Keratinocyte (primary cell): ENCODE measurements at regions not wholly inside any gene's neighbourhood (a gene's known extent, or its start where the extent isn't known, plus 50 kb on each side); places are given as distances from the start of the nearest gene placed in this dataset.

Experiments
- DNase-seq: peaks from one replicate; pipeline ENCODE4 v3.0.0-alpha.2; 2011; ENCODE audit warnings: low read depth, missing footprints, low spot score
- FAIRE-seq: peaks from 2 replicates; lab custom pipeline; 2011; peaks lifted over from hg19 to GRCh38; lab: Jason Lieb, UNC
- H2AFZ ChIP-seq: 2 replicates; pipeline ENCODE4 v1.6.0; 2012; ENCODE audit warnings: low read length, control low read depth, inconsistent platforms; ENCODE audit not compliant: control insufficient read depth
- H3K27ac ChIP-seq: 2 replicates; pipeline ENCODE4 v1.5.1; 2011; ENCODE audit warnings: low read length; ENCODE audit not compliant: control insufficient read depth, insufficient read depth
- H3K27me3 ChIP-seq: 3 replicates; pipeline ENCODE4 v1.6.0; 2011; ENCODE audit warnings: low read length; ENCODE audit not compliant: control insufficient read depth, insufficient read depth; ENCODE audit errors: extremely low read depth
- H3K36me3 ChIP-seq, 2 experiments: 2 replicates in 1 of 2; 3 replicates in 1 of 2; pipeline ENCODE4 v1.5.1; 2011; ENCODE audit warnings: low read length in 2 of 2, mild to moderate bottlenecking in 1 of 2; ENCODE audit not compliant: control insufficient read depth in 2 of 2, insufficient read depth in 2 of 2; ENCODE audit errors: extremely low read depth in 1 of 2
- H3K4me1 ChIP-seq: 3 replicates; pipeline ENCODE4 v1.5.1; 2011; ENCODE audit warnings: low read length; ENCODE audit not compliant: control insufficient read depth, insufficient read depth; ENCODE audit errors: extremely low read depth
- H3K4me2 ChIP-seq: 3 replicates; pipeline ENCODE4 v1.6.0; 2011; ENCODE audit warnings: low read depth, low read length; ENCODE audit not compliant: control insufficient read depth, insufficient read depth; ENCODE audit errors: extremely low read depth
- H3K4me3 ChIP-seq, 3 experiments: fragments of 200-600 bp in 1 of 3; sonication (generic) in 1 of 3; 2 replicates in 2 of 3; 3 replicates in 1 of 3; pipeline ENCODE4 v1.5.1; 2011 to 2016; ENCODE audit warnings: low read length in 3 of 3, mild to moderate bottlenecking in 3 of 3, control low read depth in 2 of 3, inconsistent platforms in 1 of 3, low read depth in 1 of 3, mixed read lengths in 1 of 3, mixed run types in 1 of 3, moderate library complexity in 1 of 3; ENCODE audit not compliant: control insufficient read depth in 2 of 3, insufficient read depth in 2 of 3; ENCODE audit errors: extremely low read depth in 1 of 3
- H3K79me2 ChIP-seq: 2 replicates; pipeline ENCODE4 v1.6.0; 2012; ENCODE audit warnings: low read length; ENCODE audit not compliant: control insufficient read depth, insufficient read depth
- H3K9ac ChIP-seq: 3 replicates; pipeline ENCODE4 v1.6.0; 2011; ENCODE audit warnings: low read length; ENCODE audit not compliant: control insufficient read depth, insufficient read depth; ENCODE audit errors: extremely low read depth
- H3K9me1 ChIP-seq: 3 replicates; pipeline ENCODE4 v1.6.0; 2011; ENCODE audit warnings: low read length; ENCODE audit not compliant: control insufficient read depth, insufficient read depth; ENCODE audit errors: extremely low read depth
- H3K9me3 ChIP-seq: 2 replicates; pipeline ENCODE4 v1.5.1; 2012; ENCODE audit warnings: low read depth, low read length; ENCODE audit not compliant: control insufficient read depth
- H4K20me1 ChIP-seq: 3 replicates; pipeline ENCODE4 v1.6.0; 2011; ENCODE audit warnings: low read length; ENCODE audit not compliant: control insufficient read depth, insufficient read depth; ENCODE audit errors: extremely low read depth
- CTCF ChIP-seq, 3 experiments: IDR thresholded peaks in 1 of 3; conservative IDR thresholded peaks in 1 of 3; optimal IDR thresholded peaks in 1 of 3; 2 replicates in 2 of 3; 3 replicates in 1 of 3; pipeline versions ENCODE3 to v1.5.1; 2011; ENCODE audit warnings: low read length in 3 of 3, mild to moderate bottlenecking in 3 of 3, moderate library complexity in 2 of 3, control low read depth in 1 of 3, inconsistent platforms in 1 of 3; ENCODE audit not compliant: insufficient read depth in 2 of 3; ENCODE audit errors: extremely low read depth in 1 of 3
- EZH2 ChIP-seq: IDR thresholded peaks from one replicate; pipeline ENCODE4 v1.6.1; 2012; ENCODE audit warnings: inconsistent platforms, mild to moderate bottlenecking, low read length, moderate library complexity
- dilution Hi-C: fragments of 300-500 bp; cut with MboI; formaldehyde crosslinking; loops from one replicate; pipeline ENCODE4 v1.7.0; 2020; ENCODE audit warnings: low sequenced_read_pairs; ENCODE audit not compliant: extremely low pct_ligation_motif_present

GRCh38 chr4:188780028-188780427 lies 640.8 kb downstream of the TRIML1 start:
- Histone ChIP-seq H4K20me1 (no peaks in the 10 kb centered on the region), H3K79me2 (no peaks in the 10 kb centered on the region)
- no peak for FAIRE-seq

GRCh38 chr4:188780686-188781085 lies 641.4 kb downstream of the TRIML1 start:
- H3K4me3 ChIP-seq = no peak overlapping the region
- no peaks in the 10 kb centered on the region for H3K9me1 ChIP-seq
- H3K4me1 ChIP-seq = no peaks in the 10 kb centered on the region
- H3K36me3 ChIP-seq = no peaks in the 10 kb centered on the region
- H4K20me1 ChIP-seq = no peaks in the 10 kb centered on the region
- DNase-seq (no peak), FAIRE-seq (no peak)
- dilution Hi-C loops = no loop called here
- TF ChIP-seq CTCF (optimal IDR thresholded peaks at IDR 0.05 in 1 of 3, IDR thresholded peaks at IDR 0.05 in 1 of 3, conservative IDR thresholded peaks at IDR 0.05 in 1 of 3; ENCODE audit: extremely low read depth in 1 of 3, insufficient read depth in 2 of 3, low read length in 3 of 3) = no peak
- no peak for TF ChIP-seq EZH2
- H2AFZ ChIP-seq = no peak overlapping the region
- no peaks in the 10 kb centered on the region for H3K27me3 ChIP-seq
- H3K27ac ChIP-seq = no peak overlapping the region
- no peaks in the 10 kb centered on the region for H3K79me2 ChIP-seq
- H3K4me2 ChIP-seq = no peak overlapping the region
- no peaks in the 10 kb centered on the region for H3K9me3 ChIP-seq
- no peak overlapping the region for H3K9ac ChIP-seq

More at GRCh38 chr4:188780028-188780427, 640.8 kb downstream of the TRIML1 start:
- no peak overlapping the region for H3K27ac ChIP-seq
- no peak overlapping the region for H3K4me3 ChIP-seq
- no peaks in the 10 kb centered on the region for H3K4me1 ChIP-seq
- TF ChIP-seq EZH2 = no peak
- no peak for TF ChIP-seq CTCF (optimal IDR thresholded peaks at IDR 0.05 in 1 of 3, IDR thresholded peaks at IDR 0.05 in 1 of 3, conservative IDR thresholded peaks at IDR 0.05 in 1 of 3; ENCODE audit: extremely low read depth in 1 of 3, insufficient read depth in 2 of 3, low read length in 3 of 3)
- no peak overlapping the region for H3K4me2 ChIP-seq
- no peak overlapping the region for H2AFZ ChIP-seq
- dilution Hi-C loops = no loop called here
- no peaks in the 10 kb centered on the region for H3K27me3 ChIP-seq
- no peak overlapping the region for H3K9ac ChIP-seq
- H3K9me1 ChIP-seq = no peaks in the 10 kb centered on the region
- no peaks in the 10 kb centered on the region for H3K36me3 ChIP-seq
- no peaks in the 10 kb centered on the region for H3K9me3 ChIP-seq
- DNase-seq = no peak
